Endothelial cell of umbilical vein (primary cell): ENCODE measurements at regions not wholly inside any gene's neighbourhood (a gene's known extent, or its start where the extent isn't known, plus 50 kb on each side); places are given as distances from the start of the nearest gene placed in this dataset.

Source experiments
- BruUV-seq: library from RNA; stranded (reverse); fragments of 400-500 nt; replicated peaks from 2 replicates; lab custom pipeline; 2021; lab: Mats Ljungman, UMichigan
- CTCF ChIA-PET: fragments of 300-600, 350-600 bp; sonication (Branson Sonifier 250); formaldehyde crosslinking; loops from one replicate; lab custom pipeline; 2021; ENCODE audit warnings: antibody characterized with exemption, inconsistent platforms; lab: Charles Lee
- POLR2A ChIA-PET: fragments of 300-600, 350-600 bp; sonication (Branson Sonifier 250); formaldehyde crosslinking; loops from one replicate; lab custom pipeline; 2021; ENCODE audit warnings: antibody characterized with exemption, inconsistent platforms; lab: Charles Lee
- DNase-seq: peaks from one replicate; pipeline ENCODE4 v3.0.0-alpha.2; 2011; ENCODE audit warnings: low read depth, low spot score
- FAIRE-seq: peaks from 2 replicates; lab custom pipeline; 2011; peaks lifted over from hg19 to GRCh38; lab: Jason Lieb, UNC
- H2AFZ ChIP-seq: 2 replicates; pipeline ENCODE4 v1.6.0; 2012; ENCODE audit warnings: low read depth, low read length, control low read depth, inconsistent platforms
- H3K27ac ChIP-seq: 2 replicates; pipeline ENCODE4 v1.5.1; 2011; ENCODE audit warnings: low read depth, mild to moderate bottlenecking, control low read depth, low read length, moderate library complexity; ENCODE audit not compliant: insufficient read depth
- H3K27me3 ChIP-seq, 2 experiments: 2 replicates each; pipeline versions ENCODE4 v1.6.0 to v1.6.1; 2011; ENCODE audit warnings: low read length in 2 of 2, mixed read lengths in 1 of 2; ENCODE audit not compliant: control insufficient read depth in 2 of 2, insufficient read depth in 2 of 2
- H3K36me3 ChIP-seq, 2 experiments: 2 replicates in 1 of 2; 3 replicates in 1 of 2; pipeline ENCODE4 v1.5.1; 2011; ENCODE audit warnings: low read length in 2 of 2, mild to moderate bottlenecking in 1 of 2, moderate library complexity in 1 of 2; ENCODE audit not compliant: control insufficient read depth in 2 of 2, insufficient read depth in 2 of 2; ENCODE audit errors: extremely low read depth in 1 of 2
- H3K4me1 ChIP-seq: 3 replicates; pipeline ENCODE4 v1.5.1; 2011; ENCODE audit warnings: mild to moderate bottlenecking, low read length; ENCODE audit not compliant: control insufficient read depth, insufficient read depth; ENCODE audit errors: extremely low read depth
- H3K4me2 ChIP-seq: 2 replicates; pipeline ENCODE4 v1.6.1; 2011; ENCODE audit warnings: low read length, control low read depth, mixed read lengths; ENCODE audit not compliant: insufficient read depth
- H3K4me3 ChIP-seq, 3 experiments: fragments of 200-600 bp in 1 of 3; sonication (generic), shearing (Covaris generic) in 1 of 3; replicated peaks in 1 of 3; 2 replicates each; pipeline ENCODE4 v1.5.1; 2011 to 2016; ENCODE audit warnings: control low read depth in 3 of 3, low read length in 3 of 3, mild to moderate bottlenecking in 2 of 3, inconsistent platforms in 1 of 3, low read depth in 1 of 3, moderate library complexity in 1 of 3; ENCODE audit not compliant: insufficient read depth in 1 of 3
- H3K79me2 ChIP-seq: 2 replicates; pipeline ENCODE4 v1.6.0; 2012; ENCODE audit warnings: low read length, inconsistent platforms; ENCODE audit not compliant: control insufficient read depth, insufficient read depth
- H3K9ac ChIP-seq: replicated peaks from 2 replicates; pipeline ENCODE3; 2011; ENCODE audit warnings: low read length, control low read depth; ENCODE audit not compliant: insufficient read depth; ENCODE audit errors: extremely low read depth
- H3K9me1 ChIP-seq: replicated peaks from 3 replicates; pipeline ENCODE4 v1.6.0; 2011; ENCODE audit warnings: mild to moderate bottlenecking, low read length; ENCODE audit not compliant: control insufficient read depth, insufficient read depth; ENCODE audit errors: extremely low read depth
- H3K9me3 ChIP-seq: replicated peaks from 2 replicates; pipeline ENCODE4 v1.5.1; 2012; ENCODE audit warnings: low read length, inconsistent platforms; ENCODE audit not compliant: control insufficient read depth, insufficient read depth
- H4K20me1 ChIP-seq: replicated peaks from 2 replicates; pipeline ENCODE3; 2011; ENCODE audit warnings: mild to moderate bottlenecking, low read length; ENCODE audit not compliant: control insufficient read depth, insufficient read depth; ENCODE audit errors: extremely low read depth
- CTCF ChIP-seq, 2 donors: IDR thresholded peaks; 1 replicate in 1 of 2; 2 replicates in 1 of 2; pipeline ENCODE4 v1.5.1; 2011; ENCODE audit warnings: low read length in 2 of 2, mild to moderate bottlenecking in 2 of 2, moderate library complexity in 2 of 2, control low read depth in 1 of 2, inconsistent platforms in 1 of 2, low read depth in 1 of 2; ENCODE audit not compliant: insufficient read depth in 1 of 2; ENCODE audit errors: extremely low read depth in 1 of 2
- EZH2 ChIP-seq: IDR thresholded peaks from 2 replicates; pipeline ENCODE4 v1.6.1; 2012; ENCODE audit warnings: borderline replicate concordance, low read depth, mild to moderate bottlenecking, moderate library complexity, low read length, inconsistent platforms; ENCODE audit not compliant: severe bottlenecking
- FOS ChIP-seq: IDR thresholded peaks from 2 replicates; pipeline ENCODE4 v1.6.1; 2011; ENCODE audit warnings: mild to moderate bottlenecking, low read length, moderate library complexity, borderline replicate concordance; ENCODE audit not compliant: insufficient read depth
- GATA2 ChIP-seq: IDR thresholded peaks from 2 replicates; pipeline ENCODE4 v1.7.0; 2011; ENCODE audit warnings: low read depth, mild to moderate bottlenecking, moderate library complexity, mixed read lengths, low read length; ENCODE audit not compliant: insufficient read length, insufficient read depth
- JUN ChIP-seq: IDR thresholded peaks from 2 replicates; pipeline ENCODE4 v1.6.1; 2011; ENCODE audit warnings: borderline replicate concordance, low read depth; ENCODE audit not compliant: insufficient read length, insufficient read depth
- MAX ChIP-seq: IDR thresholded peaks from 2 replicates; pipeline ENCODE4 v1.6.1; 2011; ENCODE audit not compliant: insufficient read depth, insufficient read length
- MYC ChIP-seq: IDR thresholded peaks from one replicate; pipeline ENCODE4 v1.6.1; 2011; ENCODE audit warnings: mild to moderate bottlenecking, low read depth, low read length
- POLR2A ChIP-seq: IDR thresholded peaks from 2 replicates; pipeline ENCODE4 v1.6.1; 2012; ENCODE audit warnings: low read depth, mild to moderate bottlenecking, control low read depth, low read length
- POLR2AphosphoS5 ChIP-seq: IDR thresholded peaks from 2 replicates; pipeline ENCODE4 v1.6.1; 2012; ENCODE audit warnings: low read depth, mild to moderate bottlenecking, control low read depth, low read length, moderate library complexity; ENCODE audit not compliant: insufficient read depth
- dilution Hi-C: fragments of 300-500 bp; cut with MboI; formaldehyde crosslinking; loops from one replicate; pipeline ENCODE4 v1.15.0; 2019; ENCODE audit warnings: low sequenced_read_pairs; ENCODE audit not compliant: extremely low pct_ligation_motif_present
- intact Hi-C: fragments of 100-400 bp; cut with micrococcal nuclease; formaldehyde crosslinking; loops from one replicate; pipeline ENCODE4 v1.10.0; 2022

- ChIA-PET POLR2A (no interaction called here), CTCF (interaction anchor here (4.7 kb wide), 1 partner anchor 226 kb away, joined by 23 read pairs; no protein-coding TSS in a partner anchor)
- Histone ChIP-seq H3K4me3 (no peak overlapping the region), H3K9ac (no peak overlapping the region), H3K4me1 (peaks cover 3% of the 10 kb centered on the region), H2AFZ (no peak overlapping the region), H3K36me3 (no peaks in the 10 kb centered on the region), H3K27me3 (no peaks in the 10 kb centered on the region), H3K4me2 (no peak overlapping the region), H3K9me3 (no peaks in the 10 kb centered on the region), H3K27ac (no peak overlapping the region), H3K79me2 (no peaks in the 10 kb centered on the region), H3K9me1 (no peaks in the 10 kb centered on the region), H4K20me1 (no peaks in the 10 kb centered on the region)
- FAIRE-seq (peak; percentile 59), DNase-seq (no peak)
- intact Hi-C loops (no loop called here), dilution Hi-C loops (no loop called here)
- no peak for TF ChIP-seq MAX
- no TSS peak for BruUV-seq
Measured at GRCh38 chr6:124887872-124888580, 74.2 kb upstream of the RNF217 start.

GRCh38 chr6:124888581-124889371 is 73.5 kb upstream of the RNF217 start:
- Histone ChIP-seq H3K4me2 (peak overlapping the region; percentile 16), H3K27ac (no peak overlapping the region), H3K36me3 (no peaks in the 10 kb centered on the region), H4K20me1 (no peaks in the 10 kb centered on the region), H3K9ac (no peak overlapping the region), H3K27me3 (no peaks in the 10 kb centered on the region), H2AFZ (peak overlapping the region; percentile 15), H3K4me3 (no peak overlapping the region), H3K9me3 (no peaks in the 10 kb centered on the region), H3K79me2 (no peaks in the 10 kb centered on the region), H3K9me1 (no peaks in the 10 kb centered on the region), H3K4me1 (no peaks in the 10 kb centered on the region)
- ChIA-PET CTCF (no interaction called here), POLR2A (no interaction called here)
- TF ChIP-seq MAX (no peak), POLR2AphosphoS5 (no peak), MYC (no peak), EZH2 (no peak), CTCF (IDR thresholded peaks at IDR 0.05; ENCODE audit: extremely low read depth in 1 of 2, insufficient read depth in 1 of 2, low read depth in 1 of 2, low read length in 2 of 2) (no peak), GATA2 (no peak), JUN (no peak), FOS (no peak), POLR2A (no peak)
- DNase-seq (no peak), FAIRE-seq (peak; percentile 15)
- intact Hi-C loops = loop anchor here (1.0 kb wide), 1 partner anchor 10 kb away; no protein-coding TSS in a partner anchor
- no TSS peak for BruUV-seq
- dilution Hi-C loops = no loop called here
